GM19023 (cell line): ENCODE measurements at regions not wholly inside any gene's neighbourhood (a gene's known extent, or its start where the extent isn't known, plus 50 kb on each side); places are given as distances from the start of the nearest gene placed in this dataset.
A peak's percentile ranks its signal among the peaks of the same experiment; 100 is the strongest.
"Not testable (repeated sequence)": the region's sequence is repeated elsewhere in the genome, so short reads cannot be mapped to it uniquely, and the experiment has no call there.

ENCODE experiments used
- ATAC-seq: cut with Tn5 transposase; IDR thresholded peaks from one replicate; pipeline ENCODE4 v1.9.1; 2021; ENCODE audit warnings: mild to moderate bottlenecking, moderate library complexity; ENCODE audit not compliant: unreplicated experiment

DNA sequence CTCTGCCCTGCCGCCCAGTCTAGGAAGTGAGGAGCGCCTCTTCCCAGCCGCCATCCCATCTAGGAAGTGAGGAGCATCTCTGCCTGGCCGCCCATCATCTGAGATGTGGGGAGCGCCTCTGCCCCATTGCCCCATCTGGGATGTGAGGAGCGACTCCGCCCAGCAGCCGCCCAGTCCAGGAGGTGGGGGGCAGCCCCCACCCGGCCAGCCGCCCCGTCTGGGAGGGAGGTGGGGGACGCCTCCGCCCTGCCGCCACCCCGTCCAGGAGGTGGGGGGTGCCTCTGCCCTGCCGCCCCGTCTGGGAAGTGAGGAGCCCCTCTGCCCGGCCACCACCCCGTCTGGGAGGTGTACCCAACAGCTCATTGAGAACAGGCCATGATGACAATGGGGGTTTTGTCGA is 146.0 kb upstream of the RAB6C start:
- not testable (repeated sequence) for ATAC-seq

DNA sequence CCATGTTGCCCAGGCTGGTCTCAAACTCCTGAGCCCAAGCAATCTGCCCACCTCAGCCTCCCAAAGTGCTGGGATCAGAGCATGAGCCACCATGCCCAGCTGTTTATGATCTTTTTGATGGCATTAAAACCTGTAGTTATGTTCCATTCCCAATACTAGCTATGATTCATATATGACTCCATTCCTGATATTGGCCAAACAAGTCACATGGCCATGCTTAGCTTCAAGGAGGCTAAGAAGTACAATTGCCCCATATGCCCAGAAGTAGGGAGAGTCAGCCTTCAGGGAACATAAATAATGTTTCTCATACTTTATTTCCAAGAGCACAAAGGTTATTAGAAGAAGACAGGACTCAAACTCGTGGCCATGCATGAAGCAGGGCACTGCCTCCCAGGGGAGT is 132.4 kb upstream of the RAB6C start:
- ATAC-seq = no peak

DNA sequence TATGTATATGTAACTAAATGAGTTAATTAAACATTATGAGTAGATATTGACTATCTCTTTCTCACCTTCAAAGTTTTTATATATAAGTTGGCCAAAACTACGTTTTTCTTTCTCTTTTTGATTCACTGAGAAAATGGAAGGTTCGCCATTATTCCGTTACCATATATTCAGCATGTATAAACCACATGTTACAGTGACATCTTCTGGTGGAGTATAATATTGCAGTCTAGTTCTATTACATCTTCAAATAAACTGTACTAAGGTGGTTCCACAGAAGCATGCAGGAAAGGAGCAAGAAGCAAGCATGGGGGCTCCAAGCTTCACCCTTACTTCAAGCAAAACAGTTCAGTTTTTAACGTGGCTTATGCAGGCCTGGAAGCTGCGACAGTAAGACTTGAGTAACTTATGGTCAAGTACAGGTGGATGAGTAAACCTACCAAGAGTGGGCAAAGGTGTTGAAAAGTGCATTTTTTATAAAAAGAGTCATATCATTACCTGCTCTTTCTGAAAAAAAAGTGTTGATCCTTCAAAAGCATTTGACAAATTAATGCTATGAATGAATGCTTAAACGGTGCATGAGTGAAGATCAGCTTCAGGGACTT is 129.8 kb upstream of the RAB6C start:
- peak; percentile 66 for ATAC-seq

DNA sequence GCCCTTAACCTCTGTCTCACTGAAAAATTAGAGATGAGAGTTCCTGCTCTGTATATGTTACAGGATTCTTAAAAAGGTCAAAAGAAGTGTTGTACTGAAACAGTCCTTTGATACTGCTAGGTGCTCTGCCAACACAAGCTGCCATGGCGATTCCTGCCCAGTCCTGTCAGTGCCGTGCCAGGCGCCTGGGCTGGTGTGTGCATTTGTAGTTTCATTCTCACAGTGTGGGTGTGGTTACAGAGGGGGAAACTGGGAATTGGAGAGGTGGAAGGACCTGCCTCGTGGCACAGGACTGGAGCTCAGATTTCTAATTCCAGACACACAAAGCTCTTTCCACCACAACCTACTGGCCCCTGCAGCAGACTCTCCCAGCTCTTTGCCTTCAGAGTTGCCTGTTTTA is 122.3 kb upstream of the RAB6C start:
- ATAC-seq = no peak

DNA sequence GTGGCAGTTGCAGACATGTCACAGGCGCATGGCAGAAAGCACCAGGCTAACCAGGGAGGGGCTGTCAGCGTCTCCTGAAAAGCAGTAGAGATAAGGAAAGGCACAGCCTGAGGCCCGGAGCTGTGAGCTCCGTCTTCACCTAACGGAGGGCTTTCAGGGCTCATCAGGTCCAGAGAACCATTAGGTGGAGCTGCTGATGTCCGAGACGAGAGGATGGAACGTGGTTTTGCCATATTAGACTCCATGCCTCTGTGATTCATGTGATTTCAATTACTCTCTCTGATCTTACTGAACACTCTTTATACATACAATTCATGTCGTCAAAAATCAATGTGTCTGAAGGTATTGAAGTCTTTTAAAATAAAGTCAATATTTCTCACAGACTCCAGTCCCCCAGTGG is 120.3 kb upstream of the RAB6C start:
- no peak for ATAC-seq

DNA sequence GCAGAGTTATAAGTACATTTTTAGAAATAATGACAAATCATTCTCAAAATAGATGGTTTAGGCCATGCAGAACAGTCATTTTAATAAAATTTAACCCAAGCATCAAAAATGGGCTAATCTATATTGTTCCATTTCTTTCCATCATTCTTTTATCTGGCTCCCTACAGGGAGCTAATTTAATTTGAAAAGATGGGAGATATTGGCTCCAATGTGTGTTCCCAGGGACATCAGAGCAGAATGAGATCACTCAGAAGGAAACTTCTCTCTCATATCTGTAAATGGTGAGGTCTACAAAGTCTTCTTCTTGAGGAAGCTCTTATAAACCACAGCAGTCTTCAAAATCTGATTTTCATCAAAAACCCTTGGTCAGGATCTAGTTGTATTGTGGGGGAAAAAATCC is 119.4 kb upstream of the RAB6C start:
- no peak for ATAC-seq

DNA sequence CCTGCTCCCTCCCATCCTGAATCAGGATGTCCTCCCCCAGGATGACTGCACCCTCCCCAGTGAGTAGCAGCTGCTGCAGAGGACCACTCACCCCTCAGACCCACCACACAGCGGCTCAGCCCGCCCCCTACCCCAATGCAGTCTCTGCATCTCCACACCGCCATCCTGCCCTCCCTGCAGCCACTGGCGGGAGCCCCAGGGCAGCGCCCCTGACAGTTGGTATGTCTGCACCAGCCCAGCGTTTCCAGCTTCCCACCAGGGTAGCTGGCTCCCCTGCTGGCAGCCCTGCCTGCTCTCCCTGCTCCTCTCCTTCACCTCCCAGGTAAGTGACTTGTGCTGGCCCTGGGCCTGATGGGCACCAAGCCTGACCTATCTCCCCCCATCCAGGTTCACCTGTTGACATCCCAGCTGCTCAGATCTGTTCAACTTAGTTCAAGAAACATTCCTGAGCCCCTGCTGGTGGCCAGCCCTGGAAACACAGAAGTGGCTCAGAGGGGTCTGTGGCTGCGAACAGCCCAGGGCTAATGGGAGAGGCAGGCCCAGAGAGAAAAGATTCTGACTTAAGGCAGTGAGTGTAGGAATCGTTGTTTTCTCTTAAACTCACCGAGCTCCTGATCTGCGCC is 117.7 kb upstream of the RAB6C start:
- no peak for ATAC-seq

DNA sequence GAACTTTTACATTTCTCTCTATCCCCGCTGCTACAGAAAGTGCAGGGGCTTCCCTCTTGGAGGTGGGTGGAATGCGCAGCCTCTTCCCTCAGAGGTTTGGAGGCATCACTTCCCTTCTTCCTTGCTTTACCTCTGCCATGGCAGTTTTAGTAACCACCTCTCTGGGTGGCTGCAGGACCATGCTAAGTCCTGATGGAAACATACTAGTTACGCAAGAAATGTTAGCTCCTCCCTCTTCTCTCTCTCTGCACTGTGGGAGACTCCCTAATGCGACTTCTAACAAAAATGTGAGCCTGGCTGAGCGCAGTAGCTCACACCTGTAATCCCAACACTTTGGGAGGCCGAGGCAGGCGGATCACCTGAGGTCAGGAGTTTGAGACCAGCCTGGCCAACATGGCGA is 116.8 kb upstream of the RAB6C start:
- ATAC-seq = no peak

DNA sequence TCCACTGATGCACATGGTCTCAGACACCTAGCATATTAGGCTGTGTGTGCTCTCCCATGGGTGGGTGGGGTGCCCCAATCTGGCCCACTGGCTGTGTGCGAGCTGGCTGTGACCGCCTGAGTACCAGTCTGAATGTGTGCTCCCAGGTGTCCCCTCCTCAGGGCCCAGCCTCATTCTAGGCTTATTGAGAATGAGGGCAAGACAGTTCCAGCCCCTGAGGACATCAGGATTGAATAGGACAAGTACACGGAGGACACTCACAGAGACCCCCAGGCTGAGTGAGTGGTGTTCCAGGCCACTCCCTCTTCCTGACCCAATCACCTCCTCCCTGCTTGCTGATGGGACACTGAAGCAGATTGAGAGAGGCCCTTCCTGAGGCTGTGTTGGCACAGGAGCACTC is 116.1 kb upstream of the RAB6C start:
- ATAC-seq = no peak

DNA sequence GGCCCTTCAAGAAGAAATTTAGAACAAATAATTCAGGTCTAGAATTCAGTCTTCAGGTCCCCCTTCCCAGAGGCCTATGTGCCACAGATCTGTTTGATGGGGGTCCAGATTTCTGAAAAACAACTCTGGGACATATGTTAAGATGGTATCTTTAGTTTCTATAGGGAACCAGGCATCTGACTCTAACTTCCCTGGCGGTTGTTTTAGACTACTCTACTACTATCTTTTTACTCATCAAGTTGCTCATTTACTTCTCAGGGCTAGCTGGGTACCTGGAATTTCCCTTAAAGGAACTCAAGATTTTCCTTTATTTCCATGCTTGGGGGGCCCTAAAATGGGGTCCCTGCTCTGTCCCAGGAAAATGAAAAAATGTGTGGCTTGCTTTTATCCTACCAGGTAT is 114.7 kb upstream of the RAB6C start:
- no peak for ATAC-seq

DNA sequence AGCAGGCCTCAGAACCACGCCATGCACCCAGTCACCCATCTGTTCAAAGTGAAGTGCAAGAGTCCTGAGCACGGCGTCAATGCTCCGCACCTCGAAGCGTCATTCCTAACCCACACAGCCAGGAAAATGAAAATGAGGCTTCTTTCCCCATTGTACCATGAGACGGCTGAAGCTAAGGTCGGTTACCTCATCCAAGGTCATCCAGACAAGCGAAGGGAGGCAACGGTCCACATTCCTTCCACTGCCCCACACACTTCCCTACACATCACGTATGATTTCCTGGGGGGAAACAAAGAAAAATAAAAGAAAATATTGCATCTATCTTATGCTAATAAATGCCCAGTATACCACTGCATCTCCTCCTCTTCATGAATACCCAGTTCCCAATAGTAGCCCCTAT is 113.5 kb upstream of the RAB6C start:
- no peak for ATAC-seq

DNA sequence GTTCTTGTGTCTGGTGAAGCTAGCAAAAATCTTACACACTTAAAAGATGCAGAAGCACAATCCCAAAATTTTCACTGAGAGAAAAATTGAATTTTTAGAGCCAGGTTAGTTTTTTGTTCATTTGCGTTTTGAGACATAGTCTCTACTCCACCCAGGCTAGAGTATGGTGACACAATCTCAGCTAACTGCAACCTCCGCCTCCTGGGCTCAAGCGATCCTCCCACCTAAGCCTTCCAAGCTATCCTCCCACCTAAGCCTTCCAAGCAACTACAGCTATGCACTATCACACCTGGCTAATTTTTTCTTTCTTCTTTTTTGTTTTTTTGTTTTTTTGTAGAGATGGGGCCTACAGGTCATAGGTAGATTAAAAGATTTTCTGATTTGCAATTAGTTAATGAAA is 113.1 kb upstream of the RAB6C start:
- ATAC-seq = no peak

DNA sequence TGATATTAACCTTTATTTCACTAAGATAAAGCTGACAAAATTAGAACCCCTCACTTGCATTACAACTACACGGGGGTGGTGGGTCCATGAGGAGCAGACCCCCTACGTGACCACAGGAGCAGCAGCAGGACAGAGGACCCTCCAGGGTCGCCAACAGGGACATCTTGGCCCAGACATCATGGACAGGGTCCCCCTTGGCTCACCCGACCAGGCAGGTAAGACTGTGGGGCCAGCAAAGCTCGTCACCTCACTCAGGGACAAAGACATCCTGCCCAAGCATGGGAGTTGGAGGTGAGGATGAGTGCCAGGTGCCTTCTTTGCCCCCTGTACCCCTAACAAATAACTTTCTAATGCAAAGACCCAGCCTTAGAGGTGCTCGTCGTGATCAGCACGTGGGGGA is 111.3 kb upstream of the RAB6C start:
- no peak for ATAC-seq

DNA sequence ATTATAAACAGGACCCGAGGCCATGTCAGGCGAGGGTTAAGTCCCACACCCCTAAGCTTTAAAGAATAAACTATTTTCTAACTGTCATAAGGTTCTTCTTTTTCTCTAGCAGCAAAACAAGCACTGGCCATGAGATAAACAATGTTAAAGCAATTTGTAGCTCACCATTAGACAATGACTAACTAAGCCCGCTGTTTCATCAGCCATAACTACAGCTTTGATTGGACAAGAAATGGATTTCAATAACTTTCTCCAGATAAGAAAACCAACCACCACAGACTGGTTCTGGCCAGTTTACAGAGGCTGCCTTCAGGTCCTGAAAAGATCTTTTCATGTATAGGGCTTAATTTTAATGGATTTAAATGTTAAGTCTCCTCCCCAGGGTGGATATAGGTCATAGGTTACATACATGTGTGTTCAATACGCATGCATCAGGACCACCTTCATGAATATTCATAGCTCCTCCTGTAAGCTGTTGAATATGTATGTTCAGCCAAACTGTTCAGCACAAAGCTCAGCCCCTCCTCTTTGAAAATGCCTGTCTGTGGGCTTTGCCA is 108.7 kb upstream of the RAB6C start:
- no peak for ATAC-seq

DNA sequence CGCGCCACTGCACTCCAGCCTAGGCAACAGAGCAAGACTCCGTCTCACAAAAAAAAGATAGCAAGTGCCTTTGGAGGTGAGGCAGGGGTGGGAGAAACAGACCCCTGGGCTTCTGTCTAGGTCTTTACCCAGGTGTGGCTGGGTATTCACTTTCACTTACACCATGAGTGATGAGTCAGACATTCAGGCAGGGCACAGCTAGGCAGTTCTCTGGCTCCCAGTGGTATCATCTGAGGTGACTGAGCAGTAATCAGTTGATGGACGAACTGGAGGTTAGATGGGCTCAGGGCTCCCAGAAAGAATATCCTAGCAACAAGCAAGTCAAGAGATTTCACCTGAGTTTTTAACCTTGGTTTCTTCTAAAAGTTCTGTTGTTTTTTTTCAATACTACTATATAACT is 107.0 kb upstream of the RAB6C start:
- no peak for ATAC-seq

DNA sequence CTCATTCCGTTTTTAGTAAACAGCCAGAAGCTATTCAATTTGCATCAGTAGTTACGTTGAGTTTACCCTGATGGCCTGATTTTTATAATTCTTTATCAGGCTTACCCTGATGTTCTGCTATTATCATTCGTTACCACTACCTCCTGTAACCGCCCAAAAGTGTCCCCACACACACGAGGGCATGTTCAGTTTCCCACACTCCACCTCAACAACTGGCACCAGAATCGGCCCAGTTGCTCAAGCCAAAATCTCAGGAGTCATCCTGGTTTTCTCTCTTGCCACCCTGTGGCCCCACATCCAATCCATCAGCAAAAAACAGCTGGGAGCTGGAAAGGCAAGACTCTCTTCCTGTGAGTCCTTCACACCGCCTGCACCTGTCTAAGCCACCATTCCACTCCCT is 102.9 kb upstream of the RAB6C start:
- no peak for ATAC-seq

DNA sequence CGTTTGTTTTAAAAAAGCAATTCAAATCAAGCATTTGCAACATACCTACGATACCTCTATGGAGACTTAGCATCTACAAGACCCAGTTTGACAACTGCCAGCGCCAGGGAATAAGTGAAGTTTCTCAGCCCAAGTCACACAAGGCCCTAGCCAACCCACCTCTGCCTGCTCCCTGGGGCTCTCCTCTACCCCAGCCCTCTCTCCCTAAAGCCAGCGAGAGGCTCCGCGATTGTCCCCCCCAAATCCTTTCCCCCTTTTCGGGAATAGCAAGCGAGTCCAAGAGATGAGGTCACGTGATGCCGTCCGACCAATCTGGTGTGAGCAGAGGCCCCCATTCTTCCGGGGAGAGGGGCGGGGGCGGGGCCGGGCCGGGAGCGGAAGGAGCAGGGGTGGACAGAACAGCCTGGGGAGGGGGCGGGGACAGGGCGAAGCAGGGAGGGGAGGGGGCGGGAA is 102.2 kb upstream of the RAB6C start:
- peak; percentile 79 for ATAC-seq

DNA sequence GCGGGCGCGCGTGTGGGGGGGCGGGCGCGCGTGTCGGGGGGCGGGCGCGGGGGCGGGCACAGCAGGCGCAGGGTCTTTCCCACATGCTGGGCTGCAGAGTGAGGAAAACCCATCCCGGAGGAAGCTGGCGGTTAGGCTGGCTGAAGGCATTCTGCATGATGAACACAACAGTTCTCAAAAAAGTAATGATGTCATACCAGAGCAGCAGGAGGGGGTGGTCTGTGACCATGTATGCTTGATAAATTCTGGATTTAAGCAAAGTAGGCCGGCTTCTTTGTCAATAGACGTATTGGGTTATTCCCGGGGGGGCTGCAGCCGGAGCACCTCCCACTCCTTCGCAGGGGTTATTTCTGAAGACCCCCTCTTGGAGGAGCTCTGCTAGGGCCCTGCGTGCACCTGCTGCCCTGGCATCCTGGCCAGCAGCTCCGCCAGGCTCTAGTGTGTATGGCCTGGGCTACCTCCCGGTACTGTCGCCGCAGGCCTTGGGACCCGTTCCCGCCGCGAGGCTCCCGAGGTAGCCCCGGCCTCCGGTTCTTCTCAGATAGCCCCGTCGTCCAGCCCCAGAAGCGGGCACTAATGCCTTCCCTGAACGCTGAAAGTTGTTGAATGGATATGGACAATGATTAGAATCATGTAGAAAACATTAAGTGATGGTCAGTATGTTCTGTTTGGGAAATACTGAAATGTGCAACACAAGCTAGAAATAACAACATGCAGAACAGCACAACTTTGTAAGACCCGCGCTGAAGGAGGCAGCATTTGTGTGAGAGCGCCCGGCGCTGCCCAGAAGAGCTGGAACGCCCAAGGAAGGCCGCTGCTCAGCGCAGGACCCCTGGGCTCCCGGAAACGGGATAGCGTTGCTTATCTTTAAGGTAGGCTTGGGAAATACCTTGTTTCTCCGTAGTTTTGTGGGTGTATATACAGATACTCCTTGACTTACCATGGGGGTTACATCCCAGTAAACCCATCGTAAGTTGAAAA is 101.4 kb upstream of the RAB6C start:
- peak; percentile 42 for ATAC-seq

DNA sequence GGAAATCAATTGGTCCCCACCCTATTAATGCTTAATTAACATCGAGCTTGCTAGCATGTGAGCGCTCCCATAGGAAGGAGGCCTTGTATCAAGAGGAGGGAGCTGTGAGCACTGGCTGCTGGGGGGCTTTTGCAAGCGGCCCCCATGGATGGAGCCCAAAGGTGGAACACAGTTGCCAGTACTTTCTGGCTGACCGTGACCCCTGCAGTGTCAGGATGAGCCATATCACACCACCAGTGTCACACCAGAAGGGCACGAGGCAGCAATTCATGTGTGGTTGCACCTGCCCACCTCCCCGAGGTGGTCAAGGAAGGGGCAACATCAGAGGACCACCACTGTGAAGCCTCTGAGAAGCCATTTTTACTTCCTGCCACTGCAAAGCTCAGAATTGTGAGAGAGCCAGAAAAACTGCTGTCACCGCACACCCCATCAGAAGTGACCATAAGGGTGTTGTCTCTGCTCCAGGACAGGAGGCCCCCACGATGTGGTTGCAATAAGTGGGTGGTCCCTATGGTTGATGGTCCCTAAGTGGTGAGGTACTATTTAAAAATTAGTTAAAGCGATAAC is 99.8 kb upstream of the RAB6C start:
- ATAC-seq = no peak

DNA sequence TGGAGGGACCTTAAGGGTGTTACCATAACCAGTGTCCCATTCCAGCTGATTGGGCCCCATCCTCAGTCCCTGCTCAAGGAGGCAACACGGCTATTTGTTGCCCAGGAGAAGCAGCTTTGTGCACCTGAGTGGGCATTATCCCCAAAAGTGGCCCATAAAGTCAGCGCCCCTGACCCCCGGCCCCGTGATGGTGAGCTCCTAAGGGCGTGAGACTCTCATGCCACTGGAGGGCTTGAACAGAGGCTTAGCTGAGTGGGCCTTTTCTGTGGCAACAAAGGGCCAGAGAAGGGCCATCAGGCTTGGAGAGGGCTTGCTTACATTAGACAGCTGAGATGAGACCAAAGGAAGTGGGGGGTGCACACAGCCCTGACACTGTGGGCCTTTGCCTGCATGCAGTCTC is 99.2 kb upstream of the RAB6C start:
- no peak for ATAC-seq

DNA sequence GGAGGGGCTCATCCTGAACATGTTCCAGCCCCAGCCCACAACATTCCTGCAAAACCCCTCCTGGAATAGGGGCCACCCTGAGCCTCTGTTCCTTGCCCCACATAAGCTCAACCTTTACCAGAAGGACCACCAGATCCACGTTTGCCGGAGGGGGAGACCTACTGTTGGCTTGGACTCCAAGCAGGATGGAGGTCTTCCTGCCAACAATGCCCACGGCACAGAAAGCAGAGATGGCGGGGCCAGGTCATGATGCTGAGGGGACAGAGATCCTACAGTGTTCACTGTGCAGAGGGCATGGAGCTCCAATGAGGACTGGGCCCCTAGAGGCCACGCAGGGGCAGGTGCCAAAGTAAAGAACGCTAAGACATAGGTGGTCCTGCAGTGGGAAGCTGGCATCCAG is 98.5 kb upstream of the RAB6C start:
- no peak for ATAC-seq
